ENCODE measurements at regions not wholly inside any gene's neighbourhood (a gene's known extent, or its start where the extent isn't known, plus 50 kb on each side); places are given as distances from the start of the nearest gene placed in this dataset.

- in situ Hi-C loops (cut with HindIII; ENCODE audit: low pct_unique_long_range_greater_than_20kb, low sequenced_read_pairs) = no loop called here
- no peak for DNase-seq (ENCODE audit: low read depth in 1 of 2, low spot score in 1 of 2)
- no peak for TF ChIP-seq JUND (IDR thresholded peaks at IDR 0.05; ENCODE audit: low read depth)
These were observed 98.0 kb upstream of the DCLK2 start for GRCh38 chr4:149980121-149980682.

- TF ChIP-seq JUND (IDR thresholded peaks at IDR 0.05; ENCODE audit: low read depth) = no peak
- DNase-seq (ENCODE audit: low read depth in 1 of 2, low spot score in 1 of 2) = peak in 1 of 2 experiments; percentile 67
- in situ Hi-C loops (cut with HindIII; ENCODE audit: low pct_unique_long_range_greater_than_20kb, low sequenced_read_pairs) = no loop called here
These were observed 97.3 kb upstream of the DCLK2 start for GRCh38 chr4:149980941-149981340.

- in situ Hi-C loops (cut with HindIII; ENCODE audit: low pct_unique_long_range_greater_than_20kb, low sequenced_read_pairs) = no loop called here
- DNase-seq (ENCODE audit: low read depth in 1 of 2, low spot score in 1 of 2) = no peak
- no peak for TF ChIP-seq JUND (IDR thresholded peaks at IDR 0.05; ENCODE audit: low read depth)
These were observed 94.8 kb upstream of the DCLK2 start for GRCh38 chr4:149983401-149983800.

- no peak for DNase-seq (ENCODE audit: low read depth in 1 of 2, low spot score in 1 of 2)
- in situ Hi-C loops (cut with HindIII; ENCODE audit: low pct_unique_long_range_greater_than_20kb, low sequenced_read_pairs) = no loop called here
- TF ChIP-seq JUND (IDR thresholded peaks at IDR 0.05; ENCODE audit: low read depth) = no peak
These were observed 94.3 kb upstream of the DCLK2 start for GRCh38 chr4:149983931-149984330.

GRCh38 chr4:149985981-149986380 lies 92.3 kb upstream of the DCLK2 start:
- TF ChIP-seq JUND (IDR thresholded peaks at IDR 0.05; ENCODE audit: low read depth) = no peak
- in situ Hi-C loops (cut with HindIII; ENCODE audit: low pct_unique_long_range_greater_than_20kb, low sequenced_read_pairs) = no loop called here
- DNase-seq (ENCODE audit: low read depth in 1 of 2, low spot score in 1 of 2) = no peak

- in situ Hi-C loops (cut with HindIII; ENCODE audit: low pct_unique_long_range_greater_than_20kb, low sequenced_read_pairs) = no loop called here
- no peak for TF ChIP-seq JUND (IDR thresholded peaks at IDR 0.05; ENCODE audit: low read depth)
These were observed 91.3 kb upstream of the DCLK2 start for GRCh38 chr4:149986917-149987316.

GRCh38 chr4:149987330-149988086 lies 90.7 kb upstream of the DCLK2 start:
- no peak for DNase-seq (ENCODE audit: low read depth in 1 of 2, low spot score in 1 of 2)
- in situ Hi-C loops (cut with HindIII; ENCODE audit: low pct_unique_long_range_greater_than_20kb, low sequenced_read_pairs) = no loop called here
- no peak for TF ChIP-seq JUND (IDR thresholded peaks at IDR 0.05; ENCODE audit: low read depth)

More at GRCh38 chr4:149986917-149987316, 91.3 kb upstream of the DCLK2 start:
- DNase-seq (ENCODE audit: low read depth in 1 of 2, low spot score in 1 of 2) = no peak

- no peak for TF ChIP-seq JUND (IDR thresholded peaks at IDR 0.05; ENCODE audit: low read depth)
- in situ Hi-C loops (cut with HindIII; ENCODE audit: low pct_unique_long_range_greater_than_20kb, low sequenced_read_pairs) = no loop called here
- no peak for DNase-seq (ENCODE audit: low read depth in 1 of 2, low spot score in 1 of 2)
These were observed 90.2 kb upstream of the DCLK2 start for GRCh38 chr4:149988087-149988410.

- DNase-seq (ENCODE audit: low read depth in 1 of 2, low spot score in 1 of 2) = no peak
- TF ChIP-seq JUND (IDR thresholded peaks at IDR 0.05; ENCODE audit: low read depth) = no peak
- in situ Hi-C loops (cut with HindIII; ENCODE audit: low pct_unique_long_range_greater_than_20kb, low sequenced_read_pairs) = no loop called here
These were observed 85.2 kb upstream of the DCLK2 start for GRCh38 chr4:149993030-149993429.

- in situ Hi-C loops (cut with HindIII; ENCODE audit: low pct_unique_long_range_greater_than_20kb, low sequenced_read_pairs) = no loop called here
- no peak for TF ChIP-seq JUND (IDR thresholded peaks at IDR 0.05; ENCODE audit: low read depth)
- DNase-seq (ENCODE audit: low read depth in 1 of 2, low spot score in 1 of 2) = no peak
These were observed 83.0 kb upstream of the DCLK2 start for GRCh38 chr4:149995134-149995756.

GRCh38 chr4:149997881-149998421 lies 80.3 kb upstream of the DCLK2 start:
- in situ Hi-C loops (cut with HindIII; ENCODE audit: low pct_unique_long_range_greater_than_20kb, low sequenced_read_pairs) = no loop called here
- TF ChIP-seq JUND (IDR thresholded peaks at IDR 0.05; ENCODE audit: low read depth) = no peak
- peak in 1 of 2 experiments; percentile 59 for DNase-seq (ENCODE audit: low read depth in 1 of 2, low spot score in 1 of 2)

GRCh38 chr4:149999485-150000074 lies 78.7 kb upstream of the DCLK2 start:
- in situ Hi-C loops (cut with HindIII; ENCODE audit: low pct_unique_long_range_greater_than_20kb, low sequenced_read_pairs) = no loop called here
- no peak for TF ChIP-seq JUND (IDR thresholded peaks at IDR 0.05; ENCODE audit: low read depth)
- DNase-seq (ENCODE audit: low read depth in 1 of 2, low spot score in 1 of 2) = peak in 1 of 2 experiments; percentile 69

GRCh38 chr4:150001815-150002214 lies 76.4 kb upstream of the DCLK2 start:
- in situ Hi-C loops (cut with HindIII; ENCODE audit: low pct_unique_long_range_greater_than_20kb, low sequenced_read_pairs) = no loop called here
- no peak for TF ChIP-seq JUND (IDR thresholded peaks at IDR 0.05; ENCODE audit: low read depth)
- DNase-seq (ENCODE audit: low read depth in 1 of 2, low spot score in 1 of 2) = no peak
